Stimulated activated CD4-positive, alpha-beta T cell treated with anti-CD3 and anti-CD28 coated beads, TNF-alpha, amount 100 ng/mL, for 1 hour (primary cell): ENCODE measurements at regions not wholly inside any gene's neighbourhood (a gene's known extent, or its start where the extent isn't known, plus 50 kb on each side); places are given as distances from the start of the nearest gene placed in this dataset.

Experiments used
- DNase-seq, 3 donors: peaks; one replicate each; pipeline ENCODE4 v3.0.0-alpha.2; 2020; ENCODE audit warnings: low read depth in 3 of 3, low spot score in 1 of 3

DNA sequence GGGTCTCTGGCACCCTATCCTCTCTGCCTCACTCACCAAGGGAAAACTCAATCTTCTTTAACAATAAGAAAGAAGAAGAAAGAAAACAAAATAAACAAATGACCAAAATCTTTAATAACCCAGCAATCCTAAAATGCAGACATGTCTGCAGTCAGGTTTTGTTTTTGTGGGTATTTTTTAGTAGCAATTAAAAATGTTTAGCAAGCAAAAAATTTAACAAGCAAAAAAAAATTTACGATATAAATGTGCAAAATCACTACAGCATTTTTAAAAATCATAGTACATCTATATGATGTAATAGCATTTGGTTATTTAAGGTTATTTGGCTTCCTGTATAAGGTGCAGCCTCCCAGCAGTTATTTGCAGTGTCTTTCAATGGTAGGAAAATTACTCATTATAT, 151.3 kb upstream of the MAP3K1 start:
- no peak for DNase-seq

DNA sequence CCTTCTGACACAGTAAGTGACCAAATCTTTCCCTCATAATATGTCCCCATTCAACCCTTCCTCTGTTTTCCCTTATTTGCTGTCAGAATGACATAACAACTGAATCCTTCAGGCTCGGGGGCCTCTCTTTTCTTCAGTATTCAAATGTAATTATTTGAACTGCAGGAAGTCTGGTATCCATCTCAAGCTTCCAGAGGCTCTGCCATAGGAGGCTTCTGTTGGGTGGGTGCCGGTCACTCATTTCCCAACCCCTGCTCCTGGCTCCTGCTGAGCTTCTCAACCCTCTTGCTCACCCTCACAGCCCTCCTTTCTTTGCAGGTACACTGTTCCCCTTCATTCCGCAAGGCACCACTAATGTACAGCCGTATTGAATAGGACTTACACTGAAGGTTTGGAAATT, 151.8 kb upstream of the MAP3K1 start:
- no peak for DNase-seq

DNA sequence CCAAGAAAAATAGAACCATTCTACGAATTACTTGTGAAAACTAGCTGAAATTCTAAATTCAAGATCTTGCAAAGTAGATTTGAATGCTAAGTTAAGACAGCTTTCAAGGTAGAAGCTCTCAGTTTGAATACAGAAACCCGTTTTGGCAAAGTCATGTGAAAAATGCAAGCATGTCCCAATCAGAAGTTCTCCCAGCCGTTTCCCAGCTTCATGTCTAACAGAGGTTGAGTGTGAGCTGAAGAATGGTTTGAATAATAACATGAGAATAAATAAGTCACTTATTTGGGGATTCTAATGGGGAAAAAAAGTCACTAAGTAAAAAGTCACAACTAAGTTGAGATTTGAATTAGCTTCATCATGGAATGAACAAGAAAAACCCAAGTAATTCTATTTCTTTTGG, 152.5 kb upstream of the MAP3K1 start:
- no peak for DNase-seq

DNA sequence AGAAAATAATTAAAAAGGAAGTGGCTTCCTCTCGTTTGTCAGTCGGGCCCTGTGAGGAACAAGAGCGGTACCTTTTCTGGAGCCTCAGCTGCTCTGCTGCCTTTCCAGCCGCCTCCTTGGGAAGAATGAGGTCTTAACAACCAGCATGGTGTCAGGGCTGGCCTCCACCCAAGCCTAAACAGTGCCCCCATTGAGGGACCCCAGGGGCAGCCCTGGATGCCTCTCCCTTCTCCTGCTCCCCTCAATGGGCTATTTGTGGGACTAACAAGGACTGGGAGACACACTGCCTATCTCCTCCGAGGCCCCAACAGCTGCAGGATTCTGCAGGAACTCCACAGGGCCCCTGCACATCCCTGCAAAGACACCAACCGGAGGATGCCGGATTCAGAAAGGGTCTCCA, 155.4 kb upstream of the MAP3K1 start:
- DNase-seq: no peak

DNA sequence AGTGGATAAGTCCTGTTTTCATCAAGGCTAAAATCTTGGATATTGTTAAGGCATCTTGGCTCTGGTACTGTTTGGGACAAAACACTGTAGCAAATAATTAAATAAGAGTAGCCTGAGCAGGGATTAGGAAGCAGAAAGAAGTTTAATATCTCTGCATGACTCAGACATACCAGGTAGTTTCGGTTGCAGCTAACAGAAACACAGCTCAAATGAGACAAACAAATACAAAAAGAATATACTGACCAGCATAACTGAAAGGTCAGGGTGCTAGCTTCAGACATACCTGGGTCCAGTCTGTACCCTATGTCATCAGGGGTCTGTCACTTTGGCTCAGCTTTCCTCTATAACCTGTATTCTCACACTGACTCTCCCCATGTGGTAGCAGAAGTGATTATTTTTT, 156.4 kb upstream of the MAP3K1 start:
- DNase-seq: no peak

DNA sequence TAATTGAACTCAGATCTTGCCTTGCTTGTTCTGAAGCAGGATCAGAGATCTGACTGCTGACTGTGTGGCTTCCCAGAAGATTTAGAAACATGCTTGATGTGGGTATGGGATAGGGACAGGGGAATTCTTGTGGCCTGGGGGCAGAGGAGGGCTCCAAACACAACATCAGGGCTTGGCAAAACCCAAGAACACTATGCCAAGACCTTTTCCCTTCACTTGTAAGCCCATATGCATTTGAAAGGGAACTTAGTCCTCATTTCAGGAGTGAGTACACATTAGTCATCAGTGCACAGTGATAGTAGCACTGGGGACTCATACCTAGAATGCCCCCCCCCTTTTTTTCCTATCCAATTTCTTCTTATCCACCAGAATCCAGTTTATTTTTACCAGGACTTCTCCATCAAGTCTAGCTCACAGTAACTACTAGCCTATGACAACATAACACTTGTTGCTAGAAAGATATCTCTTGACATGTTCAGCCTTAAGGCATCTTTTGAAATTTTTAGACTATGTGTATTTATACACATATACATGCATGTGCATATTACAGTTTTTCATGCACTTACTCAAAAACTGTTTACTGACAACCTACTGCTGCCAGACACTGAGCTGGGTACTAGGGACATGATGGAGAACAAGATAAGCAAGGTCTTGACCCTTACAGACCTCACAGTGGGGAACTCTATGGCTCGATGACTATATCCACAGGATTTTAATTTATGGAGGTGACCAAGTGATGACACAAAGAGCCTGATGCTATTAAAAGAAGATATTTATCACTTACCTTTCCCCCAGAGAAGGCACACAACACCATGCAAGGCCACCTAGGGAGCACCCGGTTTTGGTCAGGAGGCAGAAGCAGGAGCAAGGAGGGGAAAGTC, 158.3 kb upstream of the MAP3K1 start:
- DNase-seq: no peak

DNA sequence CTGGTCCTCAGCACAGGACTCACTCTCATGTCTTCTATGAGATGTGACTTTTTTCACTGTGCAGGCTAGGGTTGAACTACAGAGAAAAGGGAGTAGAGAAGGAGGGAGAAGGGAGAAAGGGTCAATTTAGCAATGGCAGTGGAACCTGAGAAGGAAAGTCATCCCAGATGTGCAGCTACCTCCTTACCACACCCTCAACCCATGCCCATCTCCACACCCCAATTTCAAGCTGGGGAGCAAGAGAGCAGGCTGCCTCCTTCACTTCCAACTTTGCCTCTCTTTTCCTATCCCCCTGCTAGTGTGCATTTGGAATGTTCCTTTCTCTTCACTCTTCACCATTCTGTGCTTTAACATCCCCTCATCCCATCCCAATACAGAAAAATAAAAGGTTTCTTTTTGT, 163.5 kb upstream of the MAP3K1 start:
- no peak for DNase-seq

DNA sequence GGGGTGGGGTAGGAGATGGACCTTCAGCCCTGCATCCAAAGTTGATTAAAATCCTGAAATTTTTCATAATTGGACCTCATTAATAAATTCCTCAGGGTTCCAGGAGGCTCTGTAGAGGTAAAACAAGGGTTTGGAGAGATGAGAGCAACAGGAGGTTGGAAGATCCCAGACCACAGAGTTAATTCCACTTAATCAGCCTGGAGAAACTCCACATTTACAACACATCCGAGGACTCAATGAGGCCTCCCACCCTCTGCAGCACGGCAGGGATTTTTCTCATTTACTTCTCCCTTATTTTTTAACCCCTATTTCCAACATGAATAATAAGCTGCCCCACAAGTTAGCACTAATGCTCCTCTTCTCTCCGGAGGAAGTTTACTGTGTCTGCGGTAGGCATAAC, 165.0 kb upstream of the MAP3K1 start:
- no peak for DNase-seq

DNA sequence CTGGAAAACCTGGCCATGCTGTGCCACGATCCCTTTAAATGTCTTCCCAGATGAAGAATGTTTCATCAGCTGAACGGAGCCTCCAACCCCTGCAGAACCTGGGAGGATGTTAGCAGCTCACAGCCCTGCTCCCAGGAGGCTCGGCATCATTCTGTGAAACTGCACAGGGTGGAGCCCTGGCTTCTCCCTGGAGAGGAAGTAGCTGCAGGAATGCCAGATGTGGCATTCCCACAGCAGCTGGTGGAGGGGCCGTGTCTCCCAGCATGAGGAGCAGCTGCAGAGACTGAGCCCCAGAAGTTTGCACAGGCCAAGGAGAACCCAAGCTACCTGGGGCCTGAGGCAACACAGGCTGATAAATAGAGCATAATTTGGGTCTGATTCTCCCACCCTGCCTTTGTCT, 165.8 kb upstream of the MAP3K1 start:
- no peak for DNase-seq

DNA sequence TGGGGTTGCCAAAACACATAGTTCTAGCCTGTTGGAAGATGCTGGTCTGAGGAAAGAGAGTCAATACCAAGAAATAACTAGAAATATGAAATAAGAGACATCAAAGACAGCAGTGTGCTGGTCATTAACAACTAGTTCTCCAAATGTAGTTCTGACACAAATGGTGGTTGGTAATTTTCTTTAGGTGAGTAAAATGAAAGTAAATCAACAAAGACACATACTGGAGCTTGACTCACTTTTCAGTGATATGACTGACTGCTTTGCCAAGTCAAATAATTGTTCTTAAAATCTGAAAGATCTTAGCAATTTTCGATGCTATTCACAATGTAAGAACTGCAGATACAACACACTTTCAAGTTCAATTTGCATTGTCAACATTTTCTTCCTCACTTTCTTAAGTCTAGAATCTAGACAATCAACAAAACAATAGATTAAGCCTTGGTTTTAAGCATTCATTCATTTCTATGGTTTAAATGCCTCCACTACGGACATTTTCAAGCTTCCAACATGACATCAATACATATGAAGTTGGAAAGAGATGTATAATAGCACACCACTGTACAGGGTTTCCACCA, 166.8 kb upstream of the MAP3K1 start:
- no peak for DNase-seq

DNA sequence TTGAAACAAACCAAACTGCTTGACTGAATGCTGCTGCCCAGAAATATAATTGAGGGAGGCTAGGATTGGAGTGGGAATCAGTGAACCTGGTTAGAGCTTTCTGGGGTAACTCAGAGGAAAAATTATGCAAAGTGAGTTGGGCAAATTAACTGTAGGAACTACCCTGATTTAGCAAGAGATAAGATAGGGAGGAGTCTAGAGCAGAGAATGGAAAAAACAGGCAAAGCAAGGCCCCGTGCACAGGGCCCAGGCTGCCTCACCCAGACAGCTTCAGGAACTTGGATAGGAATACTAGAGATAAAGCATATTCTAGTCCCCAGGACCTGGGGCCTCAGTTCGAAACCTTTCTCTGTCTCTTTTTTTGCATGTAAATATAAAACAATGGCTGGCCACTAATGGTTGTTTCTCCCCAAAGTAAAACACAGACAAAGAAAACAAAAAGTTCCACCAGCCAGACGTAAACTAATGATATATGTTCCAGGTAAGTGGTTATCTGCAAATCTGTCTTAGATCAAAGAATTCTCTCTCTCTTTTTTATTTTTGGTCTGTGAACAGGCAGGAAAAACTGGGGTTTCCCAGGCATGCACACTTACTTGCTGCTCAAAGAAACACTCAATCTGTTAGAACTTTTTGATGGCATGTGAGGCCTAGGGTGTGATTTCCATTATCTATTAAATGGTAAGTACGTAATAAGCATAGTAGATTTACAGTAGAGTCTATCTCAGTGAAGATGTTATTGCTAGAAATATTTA, 168.1 kb upstream of the MAP3K1 start:
- DNase-seq: no peak

DNA sequence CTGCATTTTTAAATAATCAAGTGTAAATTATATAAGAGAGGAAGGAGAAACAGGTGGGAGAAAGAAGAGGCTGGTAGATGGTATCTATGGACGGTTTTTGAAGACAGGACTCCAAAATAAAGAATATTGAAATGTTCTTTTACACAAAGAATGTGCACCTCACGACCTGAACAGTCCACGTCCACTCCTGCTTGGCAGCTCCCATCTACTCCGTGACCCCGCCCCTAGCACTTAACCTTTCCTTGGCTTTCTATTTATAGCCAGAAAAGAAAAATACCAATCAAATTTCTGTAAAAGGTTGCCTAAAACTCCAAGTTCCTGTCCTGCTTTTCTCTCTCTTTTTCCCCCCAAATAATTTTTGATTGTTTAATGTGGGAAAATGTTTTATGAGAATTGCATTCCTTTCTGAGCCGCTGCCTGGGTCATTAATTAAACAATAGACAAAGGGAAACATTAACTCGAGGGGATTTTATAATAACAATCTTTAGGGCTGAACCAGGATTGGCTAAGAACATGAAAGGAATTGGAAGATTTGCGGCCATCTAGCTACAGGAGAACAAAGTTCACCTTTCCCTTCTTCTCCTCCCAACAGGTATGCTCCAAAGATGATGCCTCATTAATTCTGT, 173.6 kb upstream of the MAP3K1 start:
- DNase-seq: no peak

DNA sequence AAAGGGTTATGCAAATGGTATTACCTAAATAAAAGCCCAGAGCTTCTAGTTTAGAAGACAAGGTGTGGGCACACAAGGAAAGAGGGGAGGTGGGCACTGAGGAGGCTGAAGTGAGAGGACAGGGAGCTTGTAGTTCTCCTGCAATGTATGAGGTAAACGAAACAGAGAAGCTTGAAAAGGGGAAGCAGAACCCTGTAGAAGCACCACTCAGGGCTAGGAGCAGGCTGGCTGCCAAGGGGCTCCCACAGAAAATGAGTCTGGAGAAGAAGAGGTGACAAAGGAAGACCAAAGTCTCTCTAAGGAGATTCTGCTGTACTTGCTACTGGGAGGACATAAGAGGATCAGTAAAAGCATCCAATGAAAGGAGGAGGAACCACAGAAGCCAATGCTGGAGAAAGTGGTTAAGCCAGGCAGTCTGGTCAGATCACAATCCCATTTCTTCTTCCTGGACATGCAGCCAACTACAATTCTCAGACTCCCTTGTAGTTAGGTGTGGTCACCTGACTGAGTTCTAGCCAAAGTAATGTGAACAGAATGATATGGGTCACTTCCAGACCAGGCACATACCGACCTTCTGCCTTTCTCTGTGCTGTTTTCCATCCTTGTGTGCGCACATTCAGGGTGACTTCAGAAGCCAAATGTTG, 174.5 kb upstream of the MAP3K1 start:
- DNase-seq: no peak

DNA sequence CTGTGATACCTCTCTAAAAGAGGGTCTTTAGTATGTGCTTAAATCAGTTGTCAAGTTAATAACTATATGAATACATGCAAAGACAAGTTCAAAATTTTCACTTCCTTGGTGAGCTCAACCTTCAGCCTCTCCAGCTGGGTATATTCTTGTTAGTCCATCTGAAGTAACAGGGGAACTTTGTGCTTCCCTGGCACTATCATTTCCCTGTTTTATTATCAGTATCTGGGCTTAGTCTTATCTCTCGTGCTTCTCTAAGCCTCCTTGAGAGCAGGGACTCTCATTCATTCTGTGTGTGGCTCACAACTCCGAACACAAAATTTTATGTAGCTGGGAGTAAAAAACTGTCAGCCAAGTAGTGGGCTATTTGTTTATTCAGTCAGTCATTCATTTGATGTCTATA, 175.9 kb upstream of the MAP3K1 start:
- DNase-seq: no peak

DNA sequence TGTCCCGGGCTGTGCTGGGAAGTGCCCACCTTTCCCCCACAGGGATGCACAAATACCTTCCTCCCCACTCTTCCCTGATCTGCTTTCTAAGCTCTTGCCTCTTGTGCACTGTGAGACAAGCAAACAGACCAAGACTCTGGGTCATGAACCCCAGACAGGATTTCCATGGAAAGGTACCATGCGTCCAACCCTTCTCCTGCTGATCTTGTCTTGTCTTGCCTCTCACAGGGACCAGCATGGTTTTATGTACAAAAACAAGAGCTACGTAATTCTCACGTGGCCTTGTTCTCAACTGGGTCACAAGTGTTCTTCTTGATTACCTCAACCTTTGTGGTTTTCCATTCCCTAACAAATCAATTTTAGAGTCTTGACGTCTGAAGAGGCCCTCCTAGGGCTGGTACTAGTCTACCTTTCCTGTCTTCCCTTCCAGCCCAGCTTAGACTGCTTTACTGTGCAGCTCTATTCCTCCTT, 176.5 kb upstream of the MAP3K1 start:
- DNase-seq: peak in 2 of 3 donors; percentile 0 to 13

DNA sequence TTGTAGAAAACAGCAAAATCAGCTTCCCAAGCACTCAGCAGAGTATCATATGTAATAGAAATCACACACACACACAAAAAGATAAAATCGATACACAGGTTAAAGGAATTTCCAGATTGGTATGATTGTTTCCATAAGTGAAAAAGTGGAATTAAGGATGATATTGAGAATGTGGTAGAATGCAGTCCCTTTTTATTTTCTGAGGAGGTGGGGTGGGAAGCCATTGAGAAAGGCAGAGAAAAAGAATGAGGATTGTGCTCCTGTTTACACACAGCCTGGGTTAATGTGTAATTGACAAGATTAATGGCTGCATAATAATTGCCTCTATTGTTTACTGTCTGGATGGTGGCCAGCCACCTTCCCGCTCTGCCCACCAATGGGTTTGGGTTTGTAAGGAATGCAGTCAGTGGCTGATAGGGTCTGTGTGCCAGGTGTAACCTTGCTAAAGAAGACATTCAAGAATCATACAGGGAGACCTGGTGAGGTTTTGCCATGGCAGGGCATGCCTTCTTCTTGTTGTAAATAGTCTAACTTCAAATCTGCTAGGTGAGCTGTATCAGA, 177.2 kb upstream of the MAP3K1 start:
- no peak for DNase-seq

DNA sequence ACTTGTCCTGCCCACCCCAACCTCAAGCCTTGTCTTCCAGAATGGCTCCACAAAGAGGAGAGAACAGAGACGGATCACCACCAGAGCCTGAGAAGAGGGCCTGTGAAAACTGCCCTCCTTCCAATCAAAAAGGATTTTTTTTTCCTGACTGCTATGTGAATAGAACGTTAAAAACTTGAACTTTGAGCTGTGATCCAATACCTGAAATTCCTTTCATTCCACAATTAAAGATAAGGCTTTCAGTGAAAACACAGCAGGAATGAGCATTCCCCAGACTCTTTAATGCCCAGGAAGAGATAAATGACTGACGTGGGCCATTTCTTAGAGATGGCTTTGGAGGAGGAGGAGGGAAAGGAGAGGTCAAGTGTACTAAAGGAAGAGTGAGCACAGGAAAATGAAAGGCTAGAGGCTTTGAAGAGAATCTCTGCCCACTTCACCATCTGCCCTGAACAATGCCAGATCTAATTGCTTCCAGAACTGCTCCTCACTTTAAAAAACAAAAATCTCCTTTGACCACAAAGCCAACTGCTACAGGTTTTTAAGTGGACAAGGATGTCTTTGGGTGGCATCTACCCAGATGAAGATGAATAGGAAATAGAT, 177.9 kb upstream of the MAP3K1 start:
- no peak for DNase-seq

DNA sequence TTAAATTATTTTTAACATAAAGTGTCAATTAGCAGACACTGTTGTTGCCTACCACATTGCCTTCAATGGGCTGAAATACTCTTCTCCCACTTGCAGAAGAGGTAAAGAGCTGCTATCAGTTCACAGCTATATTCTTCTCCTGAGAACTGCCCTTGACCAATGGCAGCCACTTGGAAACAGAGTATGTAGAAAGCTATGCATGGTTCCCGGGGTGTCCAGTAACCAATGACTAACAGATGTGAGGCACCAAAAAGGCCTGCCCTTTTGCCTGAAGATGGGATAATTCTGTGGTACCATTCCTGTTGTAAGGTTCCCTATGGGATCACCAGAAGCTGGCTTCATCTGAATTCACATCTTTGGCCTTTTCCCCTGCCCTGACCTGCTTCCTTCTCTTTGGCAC, 181.4 kb upstream of the MAP3K1 start:
- DNase-seq: no peak

DNA sequence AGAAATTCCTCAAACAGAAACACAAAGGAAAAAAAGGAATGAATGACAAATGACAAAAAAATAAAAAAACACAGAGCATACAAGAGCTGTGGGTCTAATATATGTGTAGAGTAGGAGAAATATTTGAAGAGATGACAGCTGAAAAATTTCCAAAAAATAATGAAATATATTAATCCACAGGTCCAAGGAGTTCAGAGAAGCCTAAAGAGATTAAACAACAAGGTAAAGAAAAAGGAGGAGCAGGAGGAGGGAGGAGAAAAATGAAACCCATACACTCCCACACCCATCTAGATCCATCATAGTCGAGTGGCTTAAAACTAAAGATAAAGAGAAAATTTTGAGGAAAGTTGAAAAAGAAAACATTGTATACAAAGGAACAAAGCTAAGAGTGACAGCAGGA, 182.4 kb upstream of the MAP3K1 start:
- DNase-seq: no peak

DNA sequence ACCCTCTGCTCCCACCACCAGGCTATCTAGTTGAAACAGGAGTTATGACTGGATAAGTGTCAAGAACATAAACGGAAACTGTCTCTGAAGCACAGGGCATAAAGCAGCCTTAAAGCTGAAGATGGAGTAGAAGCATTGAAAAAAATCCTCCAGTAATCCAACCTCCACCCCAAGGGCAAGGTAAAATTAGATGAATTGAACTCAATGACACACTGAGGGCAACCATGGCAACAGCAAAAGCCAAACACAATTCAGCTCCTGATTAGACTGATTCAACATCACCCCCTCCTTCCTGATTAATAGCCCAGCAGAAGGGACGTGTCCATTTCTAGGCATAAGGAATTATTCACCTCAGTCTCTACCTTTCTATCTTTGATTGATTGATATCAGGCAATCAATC, 183.2 kb upstream of the MAP3K1 start:
- no peak for DNase-seq
